H1 (cell line): ENCODE measurements at regions not wholly inside any gene's neighbourhood (a gene's known extent, or its start where the extent isn't known, plus 50 kb on each side); places are given as distances from the start of the nearest gene placed in this dataset.

ENCODE experiments used
- KDM5A ChIP-seq: fragments of 200-600 bp; IDR thresholded peaks from 2 replicates; pipeline ENCODE4 v1.7.1; 2012; ENCODE audit warnings: mild to moderate bottlenecking, low read length, inconsistent platforms, mixed read lengths
- MAFK ChIP-seq: IDR thresholded peaks from 2 replicates; pipeline ENCODE4 v1.6.1; 2012; ENCODE audit warnings: low read depth, mild to moderate bottlenecking, improper control_type of control experiment, low read length
- RBBP5 ChIP-seq: IDR thresholded peaks from 2 replicates; pipeline ENCODE4 v1.7.1; 2012; ENCODE audit warnings: low read depth, mild to moderate bottlenecking, inconsistent platforms, low read length, moderate library complexity, borderline replicate concordance

DNA sequence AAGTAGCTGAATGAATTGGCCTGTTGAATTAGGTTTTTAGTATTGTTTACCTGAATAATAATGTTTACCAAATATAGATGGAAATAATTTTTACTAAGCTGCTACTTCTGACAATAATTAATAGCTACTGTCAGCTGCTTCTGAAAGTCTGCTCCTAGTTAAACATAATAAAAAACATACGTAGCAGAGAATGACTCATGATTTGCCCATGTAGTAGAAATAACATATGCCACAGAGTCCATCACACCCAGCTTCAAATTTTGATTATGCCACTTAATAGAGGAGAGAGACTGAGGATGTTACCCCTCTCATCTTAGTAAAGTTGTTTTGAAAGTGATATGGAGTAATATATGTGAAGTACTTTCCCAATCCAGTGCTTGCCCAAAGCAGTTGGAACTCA, 57.6 kb upstream of the MDFIC start (continued):
- TF ChIP-seq MAFK (no peak), RBBP5 (no peak), KDM5A (no peak)
- TF ChIP-seq, all 59 proteins: peak for 0
